ENCODE measurements at regions not wholly inside any gene's neighbourhood (a gene's known extent, or its start where the extent isn't known, plus 50 kb on each side); places are given as distances from the start of the nearest gene placed in this dataset.

GRCh38 chr1:185375583-185375982 is 58.5 kb upstream of the IVNS1ABP start:
- DNase-seq (ENCODE audit: extremely low read depth in 1 of 2, low read depth in 1 of 2) = no peak

- no peak for DNase-seq (ENCODE audit: extremely low read depth in 1 of 2, low read depth in 1 of 2)
Observed at GRCh38 chr1:185373813-185374529, 56.9 kb upstream of the IVNS1ABP start.

GRCh38 chr1:185369786-185370185 is 52.7 kb upstream of the IVNS1ABP start:
- DNase-seq (ENCODE audit: extremely low read depth in 1 of 2, low read depth in 1 of 2) = no peak

- no peak for DNase-seq (ENCODE audit: extremely low read depth in 1 of 2, low read depth in 1 of 2)
Observed at GRCh38 chr1:185368913-185369491, 52.0 kb upstream of the IVNS1ABP start.

- no peak for DNase-seq (ENCODE audit: extremely low read depth in 1 of 2, low read depth in 1 of 2)
Observed at GRCh38 chr1:185368313-185368855, 51.3 kb upstream of the IVNS1ABP start.

- DNase-seq (ENCODE audit: extremely low read depth in 1 of 2, low read depth in 1 of 2) = no peak
Observed at GRCh38 chr1:185367218-185367617, 50.2 kb upstream of the IVNS1ABP start.

Data from activated CD8-positive, alpha-beta memory T cell treated with anti-CD3 and anti-CD28 coated beads for 1 hour (primary cell).